PC-3 (cell line): ENCODE measurements at regions not wholly inside any gene's neighbourhood (a gene's known extent, or its start where the extent isn't known, plus 50 kb on each side); places are given as distances from the start of the nearest gene placed in this dataset.
A peak's percentile ranks its signal among the peaks of the same experiment; 100 is the strongest.

Experiments used
- ATAC-seq: fragments of 200-7000 bp; cut with Tn5 transposase; 2 replicates; pipeline ENCODE4 v1.9.1; 2020; ENCODE audit warnings: mild to moderate bottlenecking, moderate library complexity
- BruUV-seq: library from RNA; stranded (reverse); fragments of 400-500 nt; replicated peaks from 2 replicates; lab custom pipeline; 2021; lab: Mats Ljungman, UMichigan
- CTCF ChIA-PET: fragments of 300-600 bp; sonication (Branson Sonifier 250); formaldehyde crosslinking; loops from one replicate; lab custom pipeline; 2022; ENCODE audit warnings: antibody characterized with exemption; lab: Charles Lee
- POLR2A ChIA-PET: fragments of 300-600 bp; sonication (Branson Sonifier 250); formaldehyde crosslinking; loops from one replicate; lab custom pipeline; 2022; ENCODE audit warnings: antibody characterized with exemption; ENCODE audit not compliant: unreplicated experiment; lab: Charles Lee
- DNase-seq: peaks from one replicate; pipeline ENCODE4 v3.0.0-alpha.2; 2015
- H2AFZ ChIP-seq: fragments of 300-600 bp; sonication (generic); 2 replicates; pipeline ENCODE4 v1.6.0; 2016; ENCODE audit warnings: antibody characterized with exemption, low read length
- H3F3A ChIP-seq: fragments of 300-600 bp; sonication (generic); one replicate; pipeline ENCODE4 v1.6.0; 2017; ENCODE audit warnings: antibody characterized with exemption, low read length, control low read depth, mild to moderate bottlenecking; ENCODE audit not compliant: unreplicated experiment
- H3K27ac ChIP-seq: fragments of 300-600 bp; sonication (generic); 2 replicates; pipeline ENCODE4 v1.5.1; 2016; ENCODE audit warnings: mild to moderate bottlenecking, low read length
- H3K27me3 ChIP-seq: fragments of 300-600 bp; sonication (generic); 2 replicates; pipeline ENCODE4 v1.6.1; 2016; ENCODE audit warnings: low read length, mixed read lengths
- H3K36me3 ChIP-seq: fragments of 300-600 bp; sonication (generic); 2 replicates; pipeline ENCODE4 v1.6.1; 2016; ENCODE audit warnings: low read depth, mixed run types, low read length, mixed read lengths
- H3K4me1 ChIP-seq: fragments of 300-600 bp; sonication (generic); 2 replicates; pipeline ENCODE4 v1.5.1; 2016; ENCODE audit warnings: low read length; ENCODE audit not compliant: insufficient read depth
- H3K4me2 ChIP-seq: fragments of 300-600 bp; sonication (generic); 2 replicates; pipeline ENCODE4 v1.6.0; 2016; ENCODE audit warnings: low read length
- H3K4me3 ChIP-seq: fragments of 300-600 bp; sonication (generic); 2 replicates; pipeline ENCODE4 v1.5.1; 2016; ENCODE audit warnings: mild to moderate bottlenecking, low read length, mixed read lengths
- H3K79me2 ChIP-seq: fragments of 300-600 bp; sonication (generic); 2 replicates; pipeline ENCODE4 v1.6.1; 2017; ENCODE audit warnings: low read length, mixed read lengths
- H3K9ac ChIP-seq: fragments of 300-600 bp; sonication (generic); 2 replicates; pipeline ENCODE4 v1.6.0; 2016; ENCODE audit warnings: mild to moderate bottlenecking, low read length
- H3K9me2 ChIP-seq: fragments of 300-600 bp; sonication (generic); replicated peaks from 2 replicates; pipeline ENCODE4 v1.6.1; 2016; ENCODE audit warnings: mixed run types, low read length, mixed read lengths
- H3K9me3 ChIP-seq: fragments of 300-600 bp; sonication (generic); 2 replicates; pipeline ENCODE4 v1.6.1; 2016; ENCODE audit warnings: low read length, mixed read lengths
- H4K20me1 ChIP-seq: fragments of 300-600 bp; sonication (generic); 2 replicates; pipeline ENCODE4 v1.6.1; 2016; ENCODE audit warnings: low read length, mixed read lengths
- EZH2 ChIP-seq: fragments of 300-600 bp; sonication (generic); IDR thresholded peaks from one replicate; pipeline ENCODE4 v1.6.1; 2017; ENCODE audit warnings: antibody characterized with exemption, mild to moderate bottlenecking, low read length; ENCODE audit not compliant: unreplicated experiment
- EZH2phosphoT487 ChIP-seq: fragments of 300-600 bp; sonication (generic); IDR thresholded peaks from 2 replicates; pipeline ENCODE4 v1.6.1; 2018; ENCODE audit warnings: mild to moderate bottlenecking, antibody characterized with exemption, low read length, borderline replicate concordance
- intact Hi-C: fragments of 100-400 bp; cut with micrococcal nuclease; formaldehyde crosslinking; loops from 2 replicates; pipeline ENCODE4 v1.9.0; 2023
- TF ChIP-seq, protein P1 (sequence below): fragments of 300-600 bp; sonication (generic); conservative IDR thresholded peaks from 2 replicates; pipeline ENCODE4 v1.5.1; 2017; ENCODE audit warnings: antibody characterized with exemption, low read depth, mild to moderate bottlenecking, low read length

DNA sequence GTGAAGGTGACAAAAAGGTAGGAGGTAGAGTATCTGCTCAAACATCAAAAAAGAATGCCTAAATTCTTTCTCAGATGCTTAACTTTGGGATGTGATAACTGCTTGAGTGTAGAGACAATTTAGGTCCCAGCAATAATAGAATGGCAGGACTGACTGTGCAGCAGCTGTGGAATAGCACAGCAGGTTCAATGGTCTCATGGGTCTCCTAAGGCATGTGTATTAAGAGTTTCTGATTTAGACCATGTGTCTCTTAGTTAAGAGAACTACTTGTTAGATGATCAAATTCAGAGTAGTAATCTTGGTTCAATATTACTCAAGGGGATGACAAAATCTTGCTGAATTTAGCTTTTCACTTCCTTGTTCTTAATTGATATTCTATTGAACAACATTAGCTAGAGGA is 72.0 kb downstream of the ALX1 start:
- no peaks in the 10 kb centered on the region for H4K20me1 ChIP-seq
- intact Hi-C loops = no loop called here
- H3K9me2 ChIP-seq = no peaks in the 10 kb centered on the region
- H3F3A ChIP-seq = no peaks in the 10 kb centered on the region
- peaks cover 17% of the 10 kb centered on the region for H3K4me1 ChIP-seq
- ATAC-seq (no peak), DNase-seq (no peak)
- no TSS peak for BruUV-seq
- H3K27ac ChIP-seq = no peak overlapping the region
- H3K27me3 ChIP-seq = no peaks in the 10 kb centered on the region
- H3K79me2 ChIP-seq = no peaks in the 10 kb centered on the region
- H3K9me3 ChIP-seq = no peaks in the 10 kb centered on the region
- no peaks in the 10 kb centered on the region for H3K36me3 ChIP-seq
- CTCF ChIA-PET = no interaction called here
- TF ChIP-seq EZH2 = no peak
- no peak for TF ChIP-seq EZH2phosphoT487
- H3K4me2 ChIP-seq = no peak overlapping the region
- H3K4me3 ChIP-seq = no peak overlapping the region
- no peak overlapping the region for H2AFZ ChIP-seq
- POLR2A ChIA-PET = no interaction called here
- no peak overlapping the region for H3K9ac ChIP-seq

DNA sequence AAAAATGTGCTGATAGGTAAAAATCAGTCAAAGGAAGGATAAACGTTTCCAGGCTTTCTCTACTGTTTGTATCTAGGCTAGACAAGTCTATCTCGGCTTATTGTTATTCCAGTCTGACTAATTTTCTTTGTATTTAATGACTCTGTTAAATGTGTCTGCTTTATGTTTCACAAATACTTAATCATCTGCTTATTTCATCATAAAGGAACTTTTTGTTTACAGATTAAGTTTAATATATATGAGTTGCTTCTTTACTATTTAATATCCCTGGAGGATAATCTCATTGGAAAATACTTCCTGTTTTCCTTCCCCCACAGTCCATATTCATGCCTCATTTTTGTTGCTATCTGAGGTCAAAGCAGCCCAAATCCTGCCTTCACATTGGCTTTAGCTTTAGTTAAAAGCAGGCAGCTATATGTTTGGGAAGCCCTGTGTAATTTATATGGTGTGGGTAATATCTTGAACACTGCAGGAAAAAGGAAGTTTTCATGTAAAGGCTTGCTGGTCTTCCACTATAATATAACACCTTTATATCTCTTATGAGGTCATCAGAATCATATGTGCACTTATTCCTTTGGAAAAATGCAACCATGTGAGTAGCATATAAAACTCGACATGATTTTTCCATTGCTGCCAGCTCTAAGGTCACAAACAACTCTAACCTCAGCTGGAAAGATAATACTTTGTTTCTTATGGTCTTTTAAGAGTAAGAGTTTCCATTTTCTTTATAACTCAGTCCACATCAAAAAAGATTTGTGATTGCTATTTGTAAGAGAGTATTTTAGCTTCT is 76.8 kb downstream of the ALX1 start:
- no peaks in the 10 kb centered on the region for H3K79me2 ChIP-seq
- H3K4me1 ChIP-seq = peaks cover 32% of the 10 kb centered on the region
- DNase-seq = peak; percentile 63
- intact Hi-C loops = loop anchor here (2.0 kb wide), 1 partner anchor 280 kb away; no protein-coding TSS in a partner anchor
- no peaks in the 10 kb centered on the region for H3K9me2 ChIP-seq
- H3K4me3 ChIP-seq = no peak overlapping the region
- no peaks in the 10 kb centered on the region for H3K36me3 ChIP-seq
- H2AFZ ChIP-seq = no peak overlapping the region
- peak; percentile 87 for ATAC-seq
- H3K4me2 ChIP-seq = peak overlapping the region; percentile 50
- TF ChIP-seq EZH2phosphoT487 (no peak), EZH2 (no peak)
- TF ChIP-seq, protein P1, sequence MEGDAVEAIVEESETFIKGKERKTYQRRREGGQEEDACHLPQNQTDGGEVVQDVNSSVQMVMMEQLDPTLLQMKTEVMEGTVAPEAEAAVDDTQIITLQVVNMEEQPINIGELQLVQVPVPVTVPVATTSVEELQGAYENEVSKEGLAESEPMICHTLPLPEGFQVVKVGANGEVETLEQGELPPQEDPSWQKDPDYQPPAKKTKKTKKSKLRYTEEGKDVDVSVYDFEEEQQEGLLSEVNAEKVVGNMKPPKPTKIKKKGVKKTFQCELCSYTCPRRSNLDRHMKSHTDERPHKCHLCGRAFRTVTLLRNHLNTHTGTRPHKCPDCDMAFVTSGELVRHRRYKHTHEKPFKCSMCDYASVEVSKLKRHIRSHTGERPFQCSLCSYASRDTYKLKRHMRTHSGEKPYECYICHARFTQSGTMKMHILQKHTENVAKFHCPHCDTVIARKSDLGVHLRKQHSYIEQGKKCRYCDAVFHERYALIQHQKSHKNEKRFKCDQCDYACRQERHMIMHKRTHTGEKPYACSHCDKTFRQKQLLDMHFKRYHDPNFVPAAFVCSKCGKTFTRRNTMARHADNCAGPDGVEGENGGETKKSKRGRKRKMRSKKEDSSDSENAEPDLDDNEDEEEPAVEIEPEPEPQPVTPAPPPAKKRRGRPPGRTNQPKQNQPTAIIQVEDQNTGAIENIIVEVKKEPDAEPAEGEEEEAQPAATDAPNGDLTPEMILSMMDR = no peak
- no peak overlapping the region; the same call in 1 of the 2 replicates for H3K9ac ChIP-seq
- ChIA-PET CTCF (interaction anchor here (0.6 to 1.0 kb wide), 5 partner anchors 21 to 264 kb away, joined by 3 to 4 read pairs (median 3); no protein-coding TSS in a partner anchor), POLR2A (interaction anchor here (0.6 kb wide), 1 partner anchor 24 kb away, joined by 3 read pairs; no protein-coding TSS in a partner anchor)
- H3K9me3 ChIP-seq = no peaks in the 10 kb centered on the region
- H3F3A ChIP-seq = no peaks in the 10 kb centered on the region
- no peaks in the 10 kb centered on the region for H4K20me1 ChIP-seq
- H3K27me3 ChIP-seq = no peaks in the 10 kb centered on the region
- H3K27ac ChIP-seq = peak overlapping the region; percentile 66
- no TSS peak for BruUV-seq

DNA sequence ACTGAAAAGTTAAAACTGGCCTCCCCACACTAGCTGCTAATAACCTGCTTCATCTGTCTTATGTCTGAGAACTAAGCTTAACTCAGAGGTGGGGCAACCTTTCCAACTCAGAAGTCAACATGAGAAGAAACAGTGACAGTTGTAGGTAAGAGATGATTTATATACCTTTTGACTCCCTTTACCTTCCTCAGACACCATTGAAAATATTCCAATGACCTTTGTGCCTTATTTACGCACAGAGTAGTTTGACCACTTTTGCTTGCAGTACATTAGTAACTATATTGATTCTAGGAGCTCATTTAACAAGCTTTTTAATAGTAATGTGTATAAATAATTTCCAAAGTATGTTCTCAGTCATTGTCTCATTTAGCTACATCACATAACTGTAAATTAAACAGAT is 77.6 kb downstream of the ALX1 start:
- Histone ChIP-seq H3K27me3 (no peaks in the 10 kb centered on the region), H3K9me3 (no peaks in the 10 kb centered on the region), H3K9me2 (no peaks in the 10 kb centered on the region), H3K27ac (peak overlapping the region; percentile 66), H2AFZ (no peak overlapping the region), H3F3A (no peaks in the 10 kb centered on the region), H3K4me3 (no peak overlapping the region), H3K79me2 (no peaks in the 10 kb centered on the region), H3K4me2 (peak overlapping the region; percentile 50), H3K9ac (no peak overlapping the region; the same call in 1 of the 2 replicates), H3K4me1 (peaks cover 32% of the 10 kb centered on the region), H3K36me3 (no peaks in the 10 kb centered on the region), H4K20me1 (no peaks in the 10 kb centered on the region)
- peak; percentile 29 for ATAC-seq
- ChIA-PET POLR2A (interaction anchor here (0.6 kb wide), 1 partner anchor 24 kb away, joined by 3 read pairs; no protein-coding TSS in a partner anchor), CTCF (interaction anchor here (0.6 to 1.0 kb wide), 3 partner anchors 20 to 67 kb away, joined by 3 to 4 read pairs (median 3); no protein-coding TSS in a partner anchor)
- intact Hi-C loops = loop anchor here (2.0 kb wide), 1 partner anchor 281 kb away; no protein-coding TSS in a partner anchor
- no peak for TF ChIP-seq EZH2phosphoT487
- TF ChIP-seq EZH2 = no peak
- TF ChIP-seq, protein P1 = no peak
- peak; percentile 78 for DNase-seq
- no TSS peak for BruUV-seq
